ENCODE measurements at regions not wholly inside any gene's neighbourhood (a gene's known extent, or its start where the extent isn't known, plus 50 kb on each side); places are given as distances from the start of the nearest gene placed in this dataset.

GRCh38 chr18:75818383-75818782 lies 390.9 kb upstream of the SMIM21 start:
- no peaks in the 10 kb centered on the region for H3K36me3 Mint-ChIP-seq
- H3K4me2 ChIP-seq (replicated peaks; ENCODE audit: extremely low read depth, low read length, poor library complexity, severe bottlenecking): no peak overlapping the region
- WGBS (ENCODE audit: insufficient coverage): 93% methylated on average over 3 of the region's 5 CpGs
- peaks cover 0 to 2% (median 1%) of the 10 kb centered on the region in 3 donors for H3K27me3 Mint-ChIP-seq (ENCODE audit: low read depth in 3 of 3)
- no peaks in the 10 kb centered on the region for H3K27me3 ChIP-seq (ENCODE audit: control insufficient read depth in 2 of 2, insufficient read depth in 2 of 2, low read length in 2 of 2)
- H4K20me1 ChIP-seq (ENCODE audit: insufficient read depth, low read length): no peaks in the 10 kb centered on the region
- H3K4me3 ChIP-seq (replicated peaks in 1 of 3; ENCODE audit: low read depth in 2 of 3, low read length in 3 of 3): no peak overlapping the region
- H3K4me1 Mint-ChIP-seq: no peaks in the 10 kb centered on the region
- no peaks in the 10 kb centered on the region for H3K36me3 ChIP-seq (replicated peaks in 1 of 2; ENCODE audit: control insufficient read depth in 1 of 2, insufficient read depth in 2 of 2, low read length in 2 of 2)
- intact Hi-C loops (cut with micrococcal nuclease): no loop called here
- no peak for TF ChIP-seq CTCF (IDR thresholded peaks at IDR 0.05)
- H3K27ac ChIP-seq (ENCODE audit: low read depth in 1 of 2, low read length in 2 of 2): no peak overlapping the region
- peaks cover 0 to 4% (median 1%) of the 10 kb centered on the region in 7 donors for H3K9me3 Mint-ChIP-seq
- H3K79me2 ChIP-seq (ENCODE audit: insufficient read depth, low read length): no peaks in the 10 kb centered on the region
- H3K4me1 ChIP-seq (ENCODE audit: control insufficient read depth in 1 of 2, insufficient read depth in 2 of 2, low read length in 2 of 2): no peaks in the 10 kb centered on the region
- peaks cover 0 to 4% of the 10 kb centered on the region in 2 donors for H3K9me3 ChIP-seq (replicated peaks in 1 of 2; ENCODE audit: control insufficient read depth in 1 of 2, insufficient read depth in 1 of 2, low read length in 2 of 2)
- no peak for DNase-seq
- no peak overlapping the region for H3K9ac ChIP-seq (ENCODE audit: insufficient read depth, low read length, poor library complexity, severe bottlenecking)
- H3K27ac Mint-ChIP-seq: no peak overlapping the region
- no peak overlapping the region for H3K4me3 Mint-ChIP-seq
- no peak overlapping the region for H2AFZ ChIP-seq (ENCODE audit: insufficient read depth, low read depth, low read length, poor library complexity, severe bottlenecking)

- H3K27me3 Mint-ChIP-seq (ENCODE audit: low read depth in 3 of 3): peaks cover 0 to 2% (median 1%) of the 10 kb centered on the region in 3 donors
These were observed 388.3 kb upstream of the SMIM21 start for GRCh38 chr18:75815767-75816166.

More at GRCh38 chr18:75815767-75816166, 388.3 kb upstream of the SMIM21 start:
- no peaks in the 10 kb centered on the region for H3K4me1 ChIP-seq (ENCODE audit: control insufficient read depth in 1 of 2, insufficient read depth in 2 of 2, low read length in 2 of 2)
- DNase-seq: no peak
- H4K20me1 ChIP-seq (ENCODE audit: insufficient read depth, low read length): no peaks in the 10 kb centered on the region
- no peak overlapping the region for H3K9ac ChIP-seq (ENCODE audit: insufficient read depth, low read length, poor library complexity, severe bottlenecking)
- H3K4me3 Mint-ChIP-seq: no peak overlapping the region
- H3K36me3 ChIP-seq (replicated peaks in 1 of 2; ENCODE audit: control insufficient read depth in 1 of 2, insufficient read depth in 2 of 2, low read length in 2 of 2): no peaks in the 10 kb centered on the region
- no peaks in the 10 kb centered on the region for H3K79me2 ChIP-seq (ENCODE audit: insufficient read depth, low read length)
- peaks cover 0 to 4% of the 10 kb centered on the region in 2 donors for H3K9me3 ChIP-seq (replicated peaks in 1 of 2; ENCODE audit: control insufficient read depth in 1 of 2, insufficient read depth in 1 of 2, low read length in 2 of 2)
- no peak for TF ChIP-seq CTCF (IDR thresholded peaks at IDR 0.05)
- H3K4me3 ChIP-seq (replicated peaks in 1 of 3; ENCODE audit: low read depth in 2 of 3, low read length in 3 of 3): no peak overlapping the region
- no peaks in the 10 kb centered on the region for H3K4me1 Mint-ChIP-seq
- peaks cover 0 to 9% (median 1%) of the 10 kb centered on the region in 7 donors for H3K9me3 Mint-ChIP-seq
- H3K27ac Mint-ChIP-seq: no peak overlapping the region
- no peaks in the 10 kb centered on the region for H3K36me3 Mint-ChIP-seq
- no peak overlapping the region for H3K27ac ChIP-seq (ENCODE audit: low read depth in 1 of 2, low read length in 2 of 2)
- no peak overlapping the region for H2AFZ ChIP-seq (ENCODE audit: insufficient read depth, low read depth, low read length, poor library complexity, severe bottlenecking)
- no peaks in the 10 kb centered on the region for H3K27me3 ChIP-seq (ENCODE audit: control insufficient read depth in 2 of 2, insufficient read depth in 2 of 2, low read length in 2 of 2)
- intact Hi-C loops (cut with micrococcal nuclease): no loop called here
- H3K4me2 ChIP-seq (replicated peaks; ENCODE audit: extremely low read depth, low read length, poor library complexity, severe bottlenecking): no peak overlapping the region
- no CpG with 5 or more reads among the region's 1 CpG for WGBS (ENCODE audit: insufficient coverage)
